GM12891 (cell line): ENCODE measurements at regions not wholly inside any gene's neighbourhood (a gene's known extent, or its start where the extent isn't known, plus 50 kb on each side); places are given as distances from the start of the nearest gene placed in this dataset.

Source experiments
- POLR2A ChIP-seq: IDR thresholded peaks from 2 replicates; pipeline ENCODE4 v1.6.1; 2011; ENCODE audit warnings: low read depth, low read length, control low read depth
- POLR2AphosphoS5 ChIP-seq: IDR thresholded peaks from 2 replicates; pipeline ENCODE4 v1.6.1; 2011; ENCODE audit warnings: low read depth, low read length, control low read depth
- POU2F2 ChIP-seq: IDR thresholded peaks from 2 replicates; pipeline ENCODE4 v1.6.1; 2011; ENCODE audit warnings: low read depth, mild to moderate bottlenecking, control low read depth, low read length, moderate library complexity
- SPI1 ChIP-seq: IDR thresholded peaks from 2 replicates; pipeline ENCODE4 v1.6.1; 2011; ENCODE audit warnings: low read depth, low read length, control low read depth
- TAF1 ChIP-seq: IDR thresholded peaks from 2 replicates; pipeline ENCODE4 v1.6.1; 2011; ENCODE audit warnings: low read depth, low read length, control low read depth

- TF ChIP-seq SPI1 (no peak), POLR2A (no peak), POLR2AphosphoS5 (no peak), TAF1 (no peak), POU2F2 (no peak)
These were observed 51.1 kb upstream of the ZNRF4 start for GRCh38 chr19:5403968-5404640.
